ENCODE measurements at regions not wholly inside any gene's neighbourhood (a gene's known extent, or its start where the extent isn't known, plus 50 kb on each side); places are given as distances from the start of the nearest gene placed in this dataset.

DNA sequence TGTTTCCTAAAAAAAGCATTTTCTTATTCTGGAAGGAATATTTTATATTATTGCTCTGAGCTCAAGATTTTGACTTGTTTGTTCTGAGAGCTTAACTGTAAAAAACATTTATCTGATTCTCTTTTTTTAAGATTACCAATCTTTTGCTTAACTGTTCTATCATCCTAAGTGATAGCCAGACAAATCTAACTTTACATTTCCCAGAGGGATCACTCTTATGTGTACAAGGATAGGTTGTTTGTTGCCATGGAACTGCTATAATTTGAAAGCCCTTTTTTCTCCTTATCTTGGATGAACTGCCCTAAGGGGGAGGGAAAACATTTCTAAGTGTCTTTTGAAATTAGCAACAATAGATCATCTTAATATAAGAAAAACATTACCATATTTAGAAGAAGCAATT lies 494.7 kb downstream of the TRAM1L1 start:
- no peak overlapping the region for H3K4me3 ChIP-seq
- no peak overlapping the region for H3K27ac ChIP-seq
- DNase-seq (ENCODE audit: low spot score) = no peak
- TF ChIP-seq, protein P1, sequence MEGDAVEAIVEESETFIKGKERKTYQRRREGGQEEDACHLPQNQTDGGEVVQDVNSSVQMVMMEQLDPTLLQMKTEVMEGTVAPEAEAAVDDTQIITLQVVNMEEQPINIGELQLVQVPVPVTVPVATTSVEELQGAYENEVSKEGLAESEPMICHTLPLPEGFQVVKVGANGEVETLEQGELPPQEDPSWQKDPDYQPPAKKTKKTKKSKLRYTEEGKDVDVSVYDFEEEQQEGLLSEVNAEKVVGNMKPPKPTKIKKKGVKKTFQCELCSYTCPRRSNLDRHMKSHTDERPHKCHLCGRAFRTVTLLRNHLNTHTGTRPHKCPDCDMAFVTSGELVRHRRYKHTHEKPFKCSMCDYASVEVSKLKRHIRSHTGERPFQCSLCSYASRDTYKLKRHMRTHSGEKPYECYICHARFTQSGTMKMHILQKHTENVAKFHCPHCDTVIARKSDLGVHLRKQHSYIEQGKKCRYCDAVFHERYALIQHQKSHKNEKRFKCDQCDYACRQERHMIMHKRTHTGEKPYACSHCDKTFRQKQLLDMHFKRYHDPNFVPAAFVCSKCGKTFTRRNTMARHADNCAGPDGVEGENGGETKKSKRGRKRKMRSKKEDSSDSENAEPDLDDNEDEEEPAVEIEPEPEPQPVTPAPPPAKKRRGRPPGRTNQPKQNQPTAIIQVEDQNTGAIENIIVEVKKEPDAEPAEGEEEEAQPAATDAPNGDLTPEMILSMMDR (IDR thresholded peaks at IDR 0.05) = no peak

DNA sequence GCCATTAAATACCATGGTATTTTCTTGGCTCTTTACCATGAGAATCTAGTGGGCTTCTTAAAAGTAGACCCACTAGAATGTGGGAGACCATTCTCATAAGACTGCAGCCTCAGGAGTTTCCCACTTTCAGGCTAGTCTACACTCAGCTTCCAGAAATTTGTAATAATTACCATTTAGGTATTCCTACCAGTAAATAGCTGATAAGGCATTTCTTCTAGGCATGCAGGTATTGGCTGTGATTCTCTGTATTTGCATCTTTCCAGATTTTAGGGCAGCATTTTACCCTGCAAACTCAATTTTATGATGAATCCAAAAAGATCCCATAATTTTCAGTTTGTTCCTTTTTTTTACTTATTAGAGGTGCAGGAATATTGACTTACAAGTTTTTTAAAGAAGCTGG lies 496.6 kb downstream of the TRAM1L1 start:
- no peak for DNase-seq (ENCODE audit: low spot score)
- Histone ChIP-seq H3K27ac (no peak overlapping the region), H3K4me3 (no peak overlapping the region)
- TF ChIP-seq, protein P1 (IDR thresholded peaks at IDR 0.05) = no peak

- TF ChIP-seq, protein P1 (IDR thresholded peaks at IDR 0.05) = no peak
- H3K27ac ChIP-seq = no peak overlapping the region
- H3K4me3 ChIP-seq = no peak overlapping the region
- DNase-seq (ENCODE audit: low spot score) = no peak
These were observed 500.1 kb downstream of the TRAM1L1 start for GRCh38 chr4:116585246-116585645.

GRCh38 chr4:116577321-116577720 lies 508.1 kb downstream of the TRAM1L1 start:
- no peak overlapping the region for H3K4me3 ChIP-seq
- TF ChIP-seq, protein P1 (IDR thresholded peaks at IDR 0.05) = no peak
- no peak for DNase-seq (ENCODE audit: low spot score)

GRCh38 chr4:116573540-116573939 lies 511.8 kb downstream of the TRAM1L1 start:
- no peak for DNase-seq (ENCODE audit: low spot score)
- TF ChIP-seq, protein P1 (IDR thresholded peaks at IDR 0.05) = no peak
- H3K27ac ChIP-seq = no peak overlapping the region
- H3K4me3 ChIP-seq = no peak overlapping the region

More at GRCh38 chr4:116577321-116577720, 508.1 kb downstream of the TRAM1L1 start:
- no peak overlapping the region for H3K27ac ChIP-seq

- Histone ChIP-seq H3K27ac (no peak overlapping the region), H3K4me3 (no peak overlapping the region)
- TF ChIP-seq, protein P1 (IDR thresholded peaks at IDR 0.05) = no peak
- DNase-seq (ENCODE audit: low spot score) = no peak
These were observed 523.6 kb downstream of the TRAM1L1 start for GRCh38 chr4:116561768-116562167.

DNA sequence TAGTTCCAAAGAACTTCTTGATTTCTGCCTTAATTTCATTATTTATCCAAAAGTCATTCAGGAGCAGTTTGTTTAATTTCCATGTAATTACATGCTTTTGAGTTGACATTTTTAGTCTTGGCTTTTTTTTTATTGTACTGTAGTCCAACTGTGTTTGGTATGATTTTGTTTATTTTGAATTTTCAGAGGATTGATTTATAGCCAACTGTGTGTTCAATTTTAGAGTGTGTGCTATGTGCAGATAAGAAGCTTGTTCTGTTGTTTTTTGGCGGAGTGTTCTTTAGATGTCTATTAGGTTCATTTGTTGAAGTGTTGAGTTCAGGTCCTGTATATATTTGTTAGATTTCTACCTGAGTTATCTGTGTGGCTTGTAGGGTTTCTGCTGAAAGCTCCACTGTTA lies 533.6 kb downstream of the TRAM1L1 start:
- H3K4me3 ChIP-seq = no peak overlapping the region
- no peak overlapping the region for H3K27ac ChIP-seq
- no peak for DNase-seq (ENCODE audit: low spot score)
- TF ChIP-seq, protein P1 (IDR thresholded peaks at IDR 0.05) = no peak
